H1 (cell line): ENCODE measurements at regions not wholly inside any gene's neighbourhood (a gene's known extent, or its start where the extent isn't known, plus 50 kb on each side); places are given as distances from the start of the nearest gene placed in this dataset.

ENCODE experiments used
- CTCF ChIA-PET: fragments of 300-600 bp; sonication (Branson Sonifier 250); formaldehyde crosslinking; loops from one replicate; lab custom pipeline; 2021; ENCODE audit not compliant: partially characterized antibody; lab: Charles Lee
- POLR2A ChIA-PET: fragments of 300-600 bp; sonication (Branson Sonifier 250); formaldehyde crosslinking; loops from one replicate; lab custom pipeline; 2021; ENCODE audit warnings: inconsistent platforms; ENCODE audit not compliant: partially characterized antibody; lab: Charles Lee
- DNase-seq, 2 experiments: peaks; one replicate each; pipeline versions ENCODE4 v3.0.0 to v3.0.0-alpha.2; 2010 to 2022; ENCODE audit warnings: low spot score in 2 of 2, low read depth in 1 of 2, mixed read lengths in 1 of 2
- FAIRE-seq: peaks from 2 replicates; lab custom pipeline; 2011; peaks lifted over from hg19 to GRCh38; lab: Jason Lieb, UNC
- H2AFZ ChIP-seq: 2 replicates; pipeline ENCODE4 v1.8.1; 2012; ENCODE audit warnings: low read length, inconsistent platforms
- H2AK5ac ChIP-seq: 2 replicates; pipeline ENCODE4 v1.6.1; 2013; ENCODE audit warnings: low read depth, low read length
- H2BK120ac ChIP-seq: replicated peaks from 2 replicates; pipeline ENCODE3; 2013; ENCODE audit warnings: low read depth, low read length, inconsistent platforms
- H2BK12ac ChIP-seq: 2 replicates; pipeline ENCODE4 v1.6.1; 2013; ENCODE audit warnings: low read depth, low read length
- H2BK15ac ChIP-seq: 2 replicates; pipeline ENCODE4 v1.6.1; 2013; ENCODE audit warnings: low read length
- H2BK20ac ChIP-seq: 2 replicates; pipeline ENCODE4 v1.6.1; 2013; ENCODE audit warnings: low read length
- H2BK5ac ChIP-seq: 2 replicates; pipeline ENCODE4 v1.6.1; 2013; ENCODE audit warnings: low read depth, low read length
- H3K14ac ChIP-seq: 2 replicates; pipeline ENCODE4 v1.6.1; 2013; ENCODE audit warnings: inconsistent platforms; ENCODE audit not compliant: insufficient read length
- H3K18ac ChIP-seq: 2 replicates; pipeline ENCODE4 v1.6.1; 2013; ENCODE audit warnings: low read length; ENCODE audit errors: extremely low read depth
- H3K23ac ChIP-seq: 2 replicates; pipeline ENCODE4 v1.6.1; 2013; ENCODE audit warnings: inconsistent platforms; ENCODE audit not compliant: insufficient read length
- H3K23me2 ChIP-seq: 2 replicates; pipeline ENCODE4 v1.6.1; 2013; ENCODE audit warnings: low read depth, low read length
- H3K27ac ChIP-seq: 2 replicates; pipeline ENCODE4 v1.6.1; 2011; ENCODE audit warnings: low read depth, low read length, inconsistent platforms
- H3K27me3 ChIP-seq, 4 experiments: replicated peaks in 1 of 4; 1 replicate in 1 of 4; 2 replicates in 3 of 4; pipeline versions ENCODE4 v1.6.1 to v1.8.1; 2011 to 2013; ENCODE audit warnings: low read length in 3 of 4, mild to moderate bottlenecking in 3 of 4, inconsistent platforms in 2 of 4, mixed read lengths in 2 of 4, moderate library complexity in 1 of 4; ENCODE audit not compliant: control insufficient read depth in 3 of 4, insufficient read depth in 3 of 4; ENCODE audit errors: extremely low read depth in 1 of 4
- H3K36me3 ChIP-seq, 4 experiments: 2 replicates each; pipeline versions ENCODE4 v1.6.1 to v1.8.1; 2011 to 2013; ENCODE audit warnings: mild to moderate bottlenecking in 4 of 4, low read length in 3 of 4, moderate library complexity in 2 of 4, control low read depth in 1 of 4, inconsistent platforms in 1 of 4; ENCODE audit not compliant: insufficient read depth in 4 of 4, control insufficient read depth in 2 of 4
- H3K4ac ChIP-seq: replicated peaks from 2 replicates; pipeline ENCODE3; 2013; ENCODE audit warnings: low read length, low read depth, mixed read lengths, inconsistent platforms; ENCODE audit not compliant: insufficient read length
- H3K4me1 ChIP-seq, 4 experiments: replicated peaks in 1 of 4; 1 replicate in 1 of 4; 2 replicates in 3 of 4; pipeline versions ENCODE4 v1.6.1 to v1.8.1; 2011 to 2013; ENCODE audit warnings: low read length in 3 of 4, inconsistent platforms in 2 of 4, mixed read lengths in 1 of 4; ENCODE audit not compliant: insufficient read depth in 4 of 4, control insufficient read depth in 3 of 4
- H3K4me2 ChIP-seq, 2 experiments: 2 replicates each; pipeline versions ENCODE4 v1.6.1 to v1.8.1; 2011 to 2013; ENCODE audit warnings: low read depth in 2 of 2, low read length in 2 of 2, control low read depth in 1 of 2, inconsistent platforms in 1 of 2, mild to moderate bottlenecking in 1 of 2; ENCODE audit not compliant: insufficient read depth in 1 of 2
- H3K4me3 ChIP-seq, 4 experiments: fragments of 200-600, 300-600 bp in 1 of 4; sonication (generic), shearing (Covaris generic), sonication (Bioruptor Twin) in 1 of 4; 2 replicates each; pipeline versions ENCODE4 v1.5.1 to v1.8.1; 2011 to 2016; ENCODE audit warnings: low read length in 4 of 4, low read depth in 3 of 4, control low read depth in 2 of 4, inconsistent platforms in 2 of 4, mild to moderate bottlenecking in 2 of 4, mixed read lengths in 1 of 4, moderate library complexity in 1 of 4; ENCODE audit not compliant: insufficient read depth in 2 of 4; ENCODE audit errors: extremely low read depth in 1 of 4
- H3K56ac ChIP-seq: replicated peaks from 2 replicates; pipeline ENCODE3; 2013; ENCODE audit warnings: low read depth, mild to moderate bottlenecking, mixed read lengths, low read length, inconsistent platforms; ENCODE audit not compliant: insufficient read length
- H3K79me1 ChIP-seq: 2 replicates; pipeline ENCODE4 v1.6.1; 2013; ENCODE audit warnings: low read depth, low read length, control low read depth
- H3K79me2 ChIP-seq, 2 experiments: 2 replicates each; pipeline versions ENCODE4 v1.6.1 to v1.8.1; 2012 to 2013; ENCODE audit warnings: low read length in 2 of 2, mild to moderate bottlenecking in 2 of 2, inconsistent platforms in 1 of 2; ENCODE audit not compliant: insufficient read depth in 2 of 2, control insufficient read depth in 1 of 2
- H3K9ac ChIP-seq, 4 experiments: replicated peaks in 1 of 4; 1 replicate in 1 of 4; 2 replicates in 3 of 4; pipeline versions ENCODE4 v1.6.1 to v1.8.1; 2011 to 2013; ENCODE audit warnings: low read depth in 3 of 4, low read length in 3 of 4, control low read depth in 2 of 4, mild to moderate bottlenecking in 2 of 4, moderate library complexity in 2 of 4, inconsistent platforms in 1 of 4; ENCODE audit errors: extremely low read depth in 1 of 4
- H3K9me3 ChIP-seq, 2 experiments: 2 replicates each; pipeline versions ENCODE4 v1.6.1 to v1.8.1; 2012 to 2013; ENCODE audit warnings: mild to moderate bottlenecking in 2 of 2, moderate library complexity in 2 of 2, control low read depth in 1 of 2, inconsistent platforms in 1 of 2, low read depth in 1 of 2, low read length in 1 of 2, mixed read lengths in 1 of 2; ENCODE audit not compliant: insufficient read depth in 2 of 2
- H4K20me1 ChIP-seq, 2 experiments: replicated peaks in 1 of 2; 2 replicates each; pipeline versions ENCODE3 to v1.8.1; 2011 to 2013; ENCODE audit warnings: inconsistent platforms in 2 of 2, low read length in 2 of 2, mild to moderate bottlenecking in 1 of 2; ENCODE audit not compliant: insufficient read depth in 2 of 2, control insufficient read depth in 1 of 2
- H4K5ac ChIP-seq: 2 replicates; pipeline ENCODE4 v1.6.1; 2013; ENCODE audit warnings: low read length, low read depth, mixed read lengths, inconsistent platforms; ENCODE audit not compliant: insufficient read length
- H4K8ac ChIP-seq: 2 replicates; pipeline ENCODE4 v1.8.0; 2013; ENCODE audit warnings: mild to moderate bottlenecking, moderate library complexity, low read length, inconsistent platforms; ENCODE audit not compliant: insufficient read depth; ENCODE audit errors: extremely low read depth
- H4K91ac ChIP-seq: replicated peaks from 2 replicates; pipeline ENCODE3; 2013; ENCODE audit warnings: low read length, mixed read lengths, inconsistent platforms; ENCODE audit not compliant: insufficient read length
- JUND ChIP-seq: IDR thresholded peaks from 2 replicates; pipeline ENCODE4 v1.6.1; 2011; ENCODE audit warnings: mild to moderate bottlenecking, improper control_type of control experiment, low read length
- RAD21 ChIP-seq, 2 experiments: IDR thresholded peaks in 1 of 2; conservative IDR thresholded peaks in 1 of 2; 2 replicates each; pipeline ENCODE4 v1.6.1; 2011; ENCODE audit warnings: low read depth in 2 of 2, low read length in 2 of 2, improper control_type of control experiment in 1 of 2, inconsistent platforms in 1 of 2, mild to moderate bottlenecking in 1 of 2, moderate library complexity in 1 of 2
- WGBS, 2 experiments: shearing (Covaris generic) in 1 of 2; methylation state at CpG; one replicate each; pipeline versions ENCODE4 v1.1.6 to v1.1.7; 2013 to 2015; ENCODE audit warnings: low lambda C conversion rate in 2 of 2, mixed read lengths in 2 of 2, inconsistent platforms in 1 of 2, low coverage in 1 of 2, missing lambda C conversion rate in 1 of 2; ENCODE audit not compliant: insufficient replicate concordance in 2 of 2, insufficient coverage in 1 of 2, insufficient read length in 1 of 2; ENCODE audit errors: extremely low coverage in 1 of 2, missing lambda C conversion rate in 1 of 2; 5-methylcytosine and 5-hydroxymethylcytosine counted together

DNA sequence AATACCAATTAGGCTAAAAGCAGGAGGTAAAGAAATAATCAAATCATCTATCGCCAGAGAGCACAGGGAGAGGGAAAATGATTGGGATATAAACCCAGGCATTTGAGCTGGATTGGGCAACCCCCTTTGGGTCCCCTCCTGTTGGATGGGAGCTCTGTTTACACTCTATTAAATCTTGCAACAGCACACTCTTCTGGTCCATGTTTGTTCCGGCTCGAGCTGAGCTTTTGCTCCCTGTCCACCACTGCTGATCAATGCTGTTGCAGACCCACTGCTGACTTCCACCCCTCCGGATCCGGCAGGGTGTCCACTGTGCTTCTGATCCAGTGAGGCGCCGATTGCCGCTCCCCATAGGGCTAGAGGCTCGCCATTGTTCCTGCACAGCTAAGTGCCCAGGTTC, 493.8 kb downstream of the MATN1 start:
- Histone ChIP-seq H4K8ac (no peak overlapping the region), H2AFZ (no peak overlapping the region), H3K9me3 (no peaks in the 10 kb centered on the region), H4K20me1 (no peaks in the 10 kb centered on the region), H3K4me1 (no peaks in the 10 kb centered on the region), H3K79me2 (no peaks in the 10 kb centered on the region), H3K18ac (no peak overlapping the region), H3K4ac (no peak overlapping the region), H3K4me2 (no peak overlapping the region), H3K14ac (no peak overlapping the region), H2BK120ac (no peak overlapping the region), H3K23ac (no peak overlapping the region), H3K36me3 (no peaks in the 10 kb centered on the region), H3K27me3 (no peaks in the 10 kb centered on the region), H2BK5ac (no peak overlapping the region), H3K23me2 (no peaks in the 10 kb centered on the region), H2BK15ac (no peak overlapping the region), H2BK12ac (no peak overlapping the region), H2BK20ac (no peak overlapping the region), H2AK5ac (no peak overlapping the region), H3K56ac (no peak overlapping the region), H4K91ac (no peak overlapping the region), H3K9ac (no peak overlapping the region), H3K4me3 (no peak overlapping the region), H3K79me1 (no peaks in the 10 kb centered on the region), H4K5ac (no peak overlapping the region), H3K27ac (no peak overlapping the region)
- ChIA-PET CTCF (interaction anchor here (0.7 to 2.7 kb wide), 5 partner anchors 15 to 151 kb away, joined by 3 to 9 read pairs (median 3); no protein-coding TSS in a partner anchor), POLR2A (no interaction called here)
- 94% methylated on average over 9 of the region's 9 CpGs; no CpG with 5 or more reads in 1 of the 2 experiments for WGBS, 2 experiments
- DNase-seq (no peak), FAIRE-seq (no peak)
- TF ChIP-seq RAD21 (IDR thresholded peaks at IDR 0.05 in 1 of 2, conservative IDR thresholded peaks at IDR 0.05 in 1 of 2; ENCODE audit: low read depth in 2 of 2, low read length in 2 of 2) (no peak), JUND (no peak)
